ENCODE measurements at regions not wholly inside any gene's neighbourhood (a gene's known extent, or its start where the extent isn't known, plus 50 kb on each side); places are given as distances from the start of the nearest gene placed in this dataset.

GRCh38 chr5:158135682-158136179 lies 276.8 kb upstream of the CLINT1 start:
- Histone ChIP-seq H3K4me2 (ENCODE audit: control insufficient read depth, extremely low read depth, insufficient read depth, low read depth, low read length) (no peak overlapping the region), H3K79me2 (ENCODE audit: control insufficient read depth, insufficient read depth, low read length) (no peaks in the 10 kb centered on the region), H3K27me3 (ENCODE audit: control insufficient read depth, extremely low read depth, insufficient read depth, low read length) (no peaks in the 10 kb centered on the region), H3K36me3 (ENCODE audit: control insufficient read depth in 2 of 2, extremely low read depth in 1 of 2, insufficient read depth in 2 of 2, low read length in 2 of 2) (no peaks in the 10 kb centered on the region), H2AFZ (ENCODE audit: control insufficient read depth, low read length) (no peak overlapping the region), H3K9me1 (ENCODE audit: control insufficient read depth, extremely low read depth, insufficient read depth, low read length) (no peaks in the 10 kb centered on the region), H3K9ac (ENCODE audit: control insufficient read depth, extremely low read depth, insufficient read depth, low read length) (no peak overlapping the region), H3K9me3 (ENCODE audit: control insufficient read depth, low read depth, low read length) (no peaks in the 10 kb centered on the region), H3K4me1 (ENCODE audit: control insufficient read depth, extremely low read depth, insufficient read depth, low read length) (no peaks in the 10 kb centered on the region), H3K27ac (ENCODE audit: control insufficient read depth, insufficient read depth, low read length) (no peak overlapping the region), H3K4me3 (ENCODE audit: control insufficient read depth in 2 of 3, extremely low read depth in 1 of 3, insufficient read depth in 2 of 3, low read depth in 1 of 3, low read length in 3 of 3) (no peak overlapping the region), H4K20me1 (ENCODE audit: control insufficient read depth, extremely low read depth, insufficient read depth, low read length) (no peaks in the 10 kb centered on the region)
- no peak for FAIRE-seq
- dilution Hi-C loops (cut with MboI; ENCODE audit: extremely low pct_ligation_motif_present, low sequenced_read_pairs) = no loop called here
- TF ChIP-seq CTCF (optimal IDR thresholded peaks at IDR 0.05 in 1 of 3, IDR thresholded peaks at IDR 0.05 in 1 of 3, conservative IDR thresholded peaks at IDR 0.05 in 1 of 3; ENCODE audit: extremely low read depth in 1 of 3, insufficient read depth in 2 of 3, low read length in 3 of 3) (no peak), EZH2 (IDR thresholded peaks at IDR 0.05; ENCODE audit: low read length) (no peak)
- no peak for DNase-seq (ENCODE audit: low read depth, low spot score)

GRCh38 chr5:158133369-158133768 lies 274.4 kb upstream of the CLINT1 start:
- Histone ChIP-seq H3K79me2 (ENCODE audit: control insufficient read depth, insufficient read depth, low read length) (no peaks in the 10 kb centered on the region), H3K9me3 (ENCODE audit: control insufficient read depth, low read depth, low read length) (no peaks in the 10 kb centered on the region), H3K4me2 (ENCODE audit: control insufficient read depth, extremely low read depth, insufficient read depth, low read depth, low read length) (no peak overlapping the region), H4K20me1 (ENCODE audit: control insufficient read depth, extremely low read depth, insufficient read depth, low read length) (no peaks in the 10 kb centered on the region), H3K4me3 (ENCODE audit: control insufficient read depth in 2 of 3, extremely low read depth in 1 of 3, insufficient read depth in 2 of 3, low read depth in 1 of 3, low read length in 3 of 3) (no peak overlapping the region), H3K27me3 (ENCODE audit: control insufficient read depth, extremely low read depth, insufficient read depth, low read length) (no peaks in the 10 kb centered on the region), H3K9ac (ENCODE audit: control insufficient read depth, extremely low read depth, insufficient read depth, low read length) (no peak overlapping the region), H2AFZ (ENCODE audit: control insufficient read depth, low read length) (no peak overlapping the region), H3K4me1 (ENCODE audit: control insufficient read depth, extremely low read depth, insufficient read depth, low read length) (no peaks in the 10 kb centered on the region), H3K27ac (ENCODE audit: control insufficient read depth, insufficient read depth, low read length) (no peak overlapping the region), H3K9me1 (ENCODE audit: control insufficient read depth, extremely low read depth, insufficient read depth, low read length) (no peaks in the 10 kb centered on the region), H3K36me3 (ENCODE audit: control insufficient read depth in 2 of 2, extremely low read depth in 1 of 2, insufficient read depth in 2 of 2, low read length in 2 of 2) (no peaks in the 10 kb centered on the region)
- TF ChIP-seq EZH2 (IDR thresholded peaks at IDR 0.05; ENCODE audit: low read length) (no peak), CTCF (optimal IDR thresholded peaks at IDR 0.05 in 1 of 3, IDR thresholded peaks at IDR 0.05 in 1 of 3, conservative IDR thresholded peaks at IDR 0.05 in 1 of 3; ENCODE audit: extremely low read depth in 1 of 3, insufficient read depth in 2 of 3, low read length in 3 of 3) (no peak)
- FAIRE-seq = no peak
- dilution Hi-C loops (cut with MboI; ENCODE audit: extremely low pct_ligation_motif_present, low sequenced_read_pairs) = no loop called here
- no peak for DNase-seq (ENCODE audit: low read depth, low spot score)

All from keratinocyte (primary cell).